Keratinocyte (primary cell): ENCODE measurements at regions not wholly inside any gene's neighbourhood (a gene's known extent, or its start where the extent isn't known, plus 50 kb on each side); places are given as distances from the start of the nearest gene placed in this dataset.

ENCODE experiments used
- DNase-seq: peaks from one replicate; pipeline ENCODE4 v3.0.0-alpha.2; 2011; ENCODE audit warnings: low read depth, missing footprints, low spot score
- FAIRE-seq: peaks from 2 replicates; lab custom pipeline; 2011; peaks lifted over from hg19 to GRCh38; lab: Jason Lieb, UNC
- H2AFZ ChIP-seq: 2 replicates; pipeline ENCODE4 v1.6.0; 2012; ENCODE audit warnings: low read length, control low read depth, inconsistent platforms; ENCODE audit not compliant: control insufficient read depth
- H3K27ac ChIP-seq: 2 replicates; pipeline ENCODE4 v1.5.1; 2011; ENCODE audit warnings: low read length; ENCODE audit not compliant: control insufficient read depth, insufficient read depth
- H3K27me3 ChIP-seq: 3 replicates; pipeline ENCODE4 v1.6.0; 2011; ENCODE audit warnings: low read length; ENCODE audit not compliant: control insufficient read depth, insufficient read depth; ENCODE audit errors: extremely low read depth
- H3K36me3 ChIP-seq, 2 experiments: 2 replicates in 1 of 2; 3 replicates in 1 of 2; pipeline ENCODE4 v1.5.1; 2011; ENCODE audit warnings: low read length in 2 of 2, mild to moderate bottlenecking in 1 of 2; ENCODE audit not compliant: control insufficient read depth in 2 of 2, insufficient read depth in 2 of 2; ENCODE audit errors: extremely low read depth in 1 of 2
- H3K4me1 ChIP-seq: 3 replicates; pipeline ENCODE4 v1.5.1; 2011; ENCODE audit warnings: low read length; ENCODE audit not compliant: control insufficient read depth, insufficient read depth; ENCODE audit errors: extremely low read depth
- H3K4me2 ChIP-seq: 3 replicates; pipeline ENCODE4 v1.6.0; 2011; ENCODE audit warnings: low read depth, low read length; ENCODE audit not compliant: control insufficient read depth, insufficient read depth; ENCODE audit errors: extremely low read depth
- H3K4me3 ChIP-seq, 3 experiments: fragments of 200-600 bp in 1 of 3; sonication (generic) in 1 of 3; 2 replicates in 2 of 3; 3 replicates in 1 of 3; pipeline ENCODE4 v1.5.1; 2011 to 2016; ENCODE audit warnings: low read length in 3 of 3, mild to moderate bottlenecking in 3 of 3, control low read depth in 2 of 3, inconsistent platforms in 1 of 3, low read depth in 1 of 3, mixed read lengths in 1 of 3, mixed run types in 1 of 3, moderate library complexity in 1 of 3; ENCODE audit not compliant: control insufficient read depth in 2 of 3, insufficient read depth in 2 of 3; ENCODE audit errors: extremely low read depth in 1 of 3
- H3K79me2 ChIP-seq: 2 replicates; pipeline ENCODE4 v1.6.0; 2012; ENCODE audit warnings: low read length; ENCODE audit not compliant: control insufficient read depth, insufficient read depth
- H3K9ac ChIP-seq: 3 replicates; pipeline ENCODE4 v1.6.0; 2011; ENCODE audit warnings: low read length; ENCODE audit not compliant: control insufficient read depth, insufficient read depth; ENCODE audit errors: extremely low read depth
- H3K9me1 ChIP-seq: 3 replicates; pipeline ENCODE4 v1.6.0; 2011; ENCODE audit warnings: low read length; ENCODE audit not compliant: control insufficient read depth, insufficient read depth; ENCODE audit errors: extremely low read depth
- H3K9me3 ChIP-seq: 2 replicates; pipeline ENCODE4 v1.5.1; 2012; ENCODE audit warnings: low read depth, low read length; ENCODE audit not compliant: control insufficient read depth
- H4K20me1 ChIP-seq: 3 replicates; pipeline ENCODE4 v1.6.0; 2011; ENCODE audit warnings: low read length; ENCODE audit not compliant: control insufficient read depth, insufficient read depth; ENCODE audit errors: extremely low read depth
- CTCF ChIP-seq, 3 experiments: IDR thresholded peaks in 1 of 3; conservative IDR thresholded peaks in 1 of 3; optimal IDR thresholded peaks in 1 of 3; 2 replicates in 2 of 3; 3 replicates in 1 of 3; pipeline versions ENCODE3 to v1.5.1; 2011; ENCODE audit warnings: low read length in 3 of 3, mild to moderate bottlenecking in 3 of 3, moderate library complexity in 2 of 3, control low read depth in 1 of 3, inconsistent platforms in 1 of 3; ENCODE audit not compliant: insufficient read depth in 2 of 3; ENCODE audit errors: extremely low read depth in 1 of 3
- EZH2 ChIP-seq: IDR thresholded peaks from one replicate; pipeline ENCODE4 v1.6.1; 2012; ENCODE audit warnings: inconsistent platforms, mild to moderate bottlenecking, low read length, moderate library complexity
- dilution Hi-C: fragments of 300-500 bp; cut with MboI; formaldehyde crosslinking; loops from one replicate; pipeline ENCODE4 v1.7.0; 2020; ENCODE audit warnings: low sequenced_read_pairs; ENCODE audit not compliant: extremely low pct_ligation_motif_present

GRCh38 chr4:134754301-134755019 lies 552.9 kb upstream of the PABPC4L start:
- Histone ChIP-seq H3K4me1 (no peaks in the 10 kb centered on the region), H3K9me1 (no peaks in the 10 kb centered on the region), H4K20me1 (no peaks in the 10 kb centered on the region), H3K27ac (no peak overlapping the region), H3K27me3 (no peaks in the 10 kb centered on the region), H2AFZ (no peak overlapping the region), H3K9ac (no peak overlapping the region), H3K79me2 (no peaks in the 10 kb centered on the region), H3K4me3 (no peak overlapping the region), H3K4me2 (no peak overlapping the region), H3K36me3 (no peaks in the 10 kb centered on the region), H3K9me3 (no peaks in the 10 kb centered on the region)
- DNase-seq: no peak
- no peak for FAIRE-seq
- TF ChIP-seq EZH2 (no peak), CTCF (optimal IDR thresholded peaks at IDR 0.05 in 1 of 3, IDR thresholded peaks at IDR 0.05 in 1 of 3, conservative IDR thresholded peaks at IDR 0.05 in 1 of 3; ENCODE audit: extremely low read depth in 1 of 3, insufficient read depth in 2 of 3, low read length in 3 of 3) (no peak)
- dilution Hi-C loops: no loop called here

- Histone ChIP-seq H4K20me1 (no peaks in the 10 kb centered on the region), H2AFZ (no peak overlapping the region), H3K4me3 (no peak overlapping the region), H3K36me3 (no peaks in the 10 kb centered on the region), H3K4me2 (no peak overlapping the region), H3K79me2 (no peaks in the 10 kb centered on the region), H3K9me1 (no peaks in the 10 kb centered on the region), H3K4me1 (no peaks in the 10 kb centered on the region), H3K27ac (no peak overlapping the region), H3K9me3 (no peaks in the 10 kb centered on the region), H3K27me3 (no peaks in the 10 kb centered on the region), H3K9ac (no peak overlapping the region)
- no peak for TF ChIP-seq CTCF (optimal IDR thresholded peaks at IDR 0.05 in 1 of 3, IDR thresholded peaks at IDR 0.05 in 1 of 3, conservative IDR thresholded peaks at IDR 0.05 in 1 of 3; ENCODE audit: extremely low read depth in 1 of 3, insufficient read depth in 2 of 3, low read length in 3 of 3)
- no peak for TF ChIP-seq EZH2
- FAIRE-seq: no peak
- DNase-seq: no peak
- dilution Hi-C loops: no loop called here
Measured at GRCh38 chr4:134753390-134753789, 551.8 kb upstream of the PABPC4L start.
